GM12865 (cell line): ENCODE measurements at regions not wholly inside any gene's neighbourhood (a gene's known extent, or its start where the extent isn't known, plus 50 kb on each side); places are given as distances from the start of the nearest gene placed in this dataset.

Source experiments
- DNase-seq: peaks from one replicate; pipeline ENCODE4 v3.0.0; 2010; ENCODE audit warnings: low read depth
- H3K4me3 ChIP-seq: 2 replicates; pipeline ENCODE4 v1.5.1; 2011; ENCODE audit warnings: mild to moderate bottlenecking, low read depth, low read length, control low read depth
- CTCF ChIP-seq: IDR thresholded peaks from 2 replicates; pipeline ENCODE4 v1.5.1; 2011; ENCODE audit warnings: low read length, control low read depth, low read depth, inconsistent platforms; ENCODE audit not compliant: insufficient read depth; ENCODE audit errors: missing control alignments

GRCh38 chr5:17929171-17929570 lies 294.9 kb downstream of the TAF11L14 start:
- H3K4me3 ChIP-seq: no peak overlapping the region
- TF ChIP-seq CTCF: no peak
- no peak for DNase-seq

GRCh38 chr5:17930346-17930745 lies 296.1 kb downstream of the TAF11L14 start:
- DNase-seq: no peak
- no peak for TF ChIP-seq CTCF
- no peak overlapping the region for H3K4me3 ChIP-seq

- no peak for TF ChIP-seq CTCF
- no peak for DNase-seq
- H3K4me3 ChIP-seq: no peak overlapping the region
Measured at GRCh38 chr5:17944046-17944445, 309.8 kb downstream of the TAF11L14 start.

GRCh38 chr5:17947029-17947428 lies 312.8 kb downstream of the TAF11L14 start:
- TF ChIP-seq CTCF: no peak
- H3K4me3 ChIP-seq: no peak overlapping the region
- DNase-seq: no peak

GRCh38 chr5:17951392-17952169 lies 317.3 kb downstream of the TAF11L14 start:
- no peak for TF ChIP-seq CTCF
- no peak overlapping the region for H3K4me3 ChIP-seq
- peak; percentile 2 for DNase-seq

GRCh38 chr5:17952231-17952630 lies 318.0 kb downstream of the TAF11L14 start:
- no peak for TF ChIP-seq CTCF
- no peak for DNase-seq
- H3K4me3 ChIP-seq: no peak overlapping the region

- H3K4me3 ChIP-seq: no peak overlapping the region
- TF ChIP-seq CTCF: no peak
Measured at GRCh38 chr5:17964067-17964466, 329.8 kb downstream of the TAF11L14 start.

More at GRCh38 chr5:17964067-17964466, 329.8 kb downstream of the TAF11L14 start:
- no peak for DNase-seq
